ENCODE measurements at regions not wholly inside any gene's neighbourhood (a gene's known extent, or its start where the extent isn't known, plus 50 kb on each side); places are given as distances from the start of the nearest gene placed in this dataset.

GRCh38 chr7:25846722-25847121 lies 305.3 kb upstream of the NFE2L3 start:
- peak; percentile 89 to 96 for DNase-seq (ENCODE audit: low read depth in 2 of 2)
- no peak overlapping the region for H3K4me3 ChIP-seq (replicated peaks in 1 of 2; ENCODE audit: low read depth in 2 of 2, low read length in 2 of 2)
- TF ChIP-seq, protein P1, sequence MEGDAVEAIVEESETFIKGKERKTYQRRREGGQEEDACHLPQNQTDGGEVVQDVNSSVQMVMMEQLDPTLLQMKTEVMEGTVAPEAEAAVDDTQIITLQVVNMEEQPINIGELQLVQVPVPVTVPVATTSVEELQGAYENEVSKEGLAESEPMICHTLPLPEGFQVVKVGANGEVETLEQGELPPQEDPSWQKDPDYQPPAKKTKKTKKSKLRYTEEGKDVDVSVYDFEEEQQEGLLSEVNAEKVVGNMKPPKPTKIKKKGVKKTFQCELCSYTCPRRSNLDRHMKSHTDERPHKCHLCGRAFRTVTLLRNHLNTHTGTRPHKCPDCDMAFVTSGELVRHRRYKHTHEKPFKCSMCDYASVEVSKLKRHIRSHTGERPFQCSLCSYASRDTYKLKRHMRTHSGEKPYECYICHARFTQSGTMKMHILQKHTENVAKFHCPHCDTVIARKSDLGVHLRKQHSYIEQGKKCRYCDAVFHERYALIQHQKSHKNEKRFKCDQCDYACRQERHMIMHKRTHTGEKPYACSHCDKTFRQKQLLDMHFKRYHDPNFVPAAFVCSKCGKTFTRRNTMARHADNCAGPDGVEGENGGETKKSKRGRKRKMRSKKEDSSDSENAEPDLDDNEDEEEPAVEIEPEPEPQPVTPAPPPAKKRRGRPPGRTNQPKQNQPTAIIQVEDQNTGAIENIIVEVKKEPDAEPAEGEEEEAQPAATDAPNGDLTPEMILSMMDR (IDR thresholded peaks at IDR 0.05; ENCODE audit: low read depth, low read length): no peak

DNA sequence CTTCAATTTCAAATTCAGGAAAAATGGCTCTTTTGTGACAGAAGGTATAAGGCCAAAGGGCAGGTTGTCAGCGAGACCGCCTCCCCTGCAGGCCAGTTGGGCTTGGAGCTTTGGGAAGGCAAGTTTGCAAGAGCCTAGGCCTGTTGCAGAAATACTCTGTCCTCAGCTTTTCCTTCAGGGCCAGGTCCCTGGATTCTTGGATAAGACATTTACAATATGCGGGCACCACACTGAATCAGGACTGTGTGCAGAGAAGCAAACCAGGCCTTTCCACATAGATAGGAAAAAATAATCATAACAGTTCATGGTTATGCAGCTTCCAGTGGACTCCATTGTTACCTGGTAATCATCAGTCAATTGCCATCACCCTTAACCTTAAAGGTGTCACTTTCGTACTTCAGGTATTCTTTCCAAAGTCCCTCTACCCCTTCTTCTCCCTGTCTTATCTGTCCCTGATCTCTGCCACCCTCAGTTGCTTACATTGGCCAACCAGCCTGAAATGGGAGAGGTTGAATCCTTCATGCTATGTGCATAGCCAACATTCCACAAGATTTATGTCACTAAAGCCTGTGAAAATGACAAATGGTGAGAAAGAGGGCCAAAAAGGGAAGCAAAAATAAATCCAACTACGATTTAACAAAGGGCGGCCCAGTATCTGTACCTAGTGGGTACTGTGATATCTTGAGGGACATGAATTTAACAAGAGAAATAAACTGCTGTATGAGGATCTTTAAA lies 304.5 kb upstream of the NFE2L3 start:
- peak; percentile 64 to 79 for DNase-seq (ENCODE audit: low read depth in 2 of 2)
- no peak overlapping the region for H3K4me3 ChIP-seq (replicated peaks in 1 of 2; ENCODE audit: low read depth in 2 of 2, low read length in 2 of 2)
- TF ChIP-seq, protein P1 (IDR thresholded peaks at IDR 0.05; ENCODE audit: low read depth, low read length): no peak

DNA sequence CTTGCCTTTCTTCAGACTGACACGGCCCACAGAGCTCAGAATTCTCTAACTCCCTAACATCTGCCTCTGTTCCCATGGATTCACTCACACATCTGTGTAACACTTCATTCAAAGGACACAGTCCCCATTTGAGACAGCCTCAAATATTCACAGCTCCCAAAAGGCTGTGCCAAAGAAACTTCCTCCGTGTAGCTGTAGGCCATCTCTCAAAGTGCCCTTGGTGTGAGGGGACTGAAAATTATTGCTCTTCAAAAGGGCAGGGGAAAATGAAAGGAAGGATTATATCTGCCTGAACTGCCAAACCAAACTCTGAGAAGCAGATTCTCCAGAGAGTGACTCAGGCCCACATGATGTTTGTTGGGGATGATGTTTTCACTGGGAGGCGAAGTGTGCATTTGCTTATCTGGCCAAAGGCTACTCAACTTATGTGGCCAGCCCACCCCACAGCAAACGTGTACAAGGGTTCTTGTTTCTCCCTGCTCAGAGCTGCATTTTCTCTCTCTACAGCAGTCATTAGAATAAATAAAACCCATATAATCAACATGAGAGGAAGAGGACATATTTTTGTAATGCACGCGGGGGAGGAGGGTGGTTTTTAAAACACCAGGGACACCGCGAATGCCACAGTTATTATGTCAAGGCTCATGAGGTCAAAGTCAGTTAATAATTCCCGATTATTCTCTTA lies 302.4 kb upstream of the NFE2L3 start:
- TF ChIP-seq, protein P1 (IDR thresholded peaks at IDR 0.05; ENCODE audit: low read depth, low read length): no peak
- H3K4me3 ChIP-seq (replicated peaks in 1 of 2; ENCODE audit: low read depth in 2 of 2, low read length in 2 of 2): peak overlapping the region in 1 of 2 donors; percentile 1
- DNase-seq (ENCODE audit: low read depth in 2 of 2): peak; percentile 92 to 98

DNA sequence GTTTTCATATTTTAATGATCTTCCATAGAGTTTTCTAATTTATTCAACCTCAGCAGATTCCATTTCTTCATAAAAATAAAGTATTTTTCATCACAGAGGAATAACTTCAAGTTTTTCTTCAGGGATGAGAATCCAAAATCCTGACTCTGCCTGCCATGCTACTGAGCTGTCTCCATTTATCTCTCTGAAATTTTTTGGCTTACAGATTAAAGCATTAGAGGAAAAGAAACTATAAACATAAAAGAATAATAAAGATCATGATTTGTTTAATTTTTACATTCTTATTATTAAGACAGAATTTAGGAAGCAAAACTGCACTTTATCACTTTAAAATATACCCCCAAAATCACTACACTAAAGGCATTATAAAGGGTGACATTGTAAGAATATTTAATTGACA lies 301.8 kb upstream of the NFE2L3 start:
- no peak for DNase-seq (ENCODE audit: low read depth in 2 of 2)
- TF ChIP-seq, protein P1 (IDR thresholded peaks at IDR 0.05; ENCODE audit: low read depth, low read length): no peak
- no peak overlapping the region for H3K4me3 ChIP-seq (replicated peaks in 1 of 2; ENCODE audit: low read depth in 2 of 2, low read length in 2 of 2)

DNA sequence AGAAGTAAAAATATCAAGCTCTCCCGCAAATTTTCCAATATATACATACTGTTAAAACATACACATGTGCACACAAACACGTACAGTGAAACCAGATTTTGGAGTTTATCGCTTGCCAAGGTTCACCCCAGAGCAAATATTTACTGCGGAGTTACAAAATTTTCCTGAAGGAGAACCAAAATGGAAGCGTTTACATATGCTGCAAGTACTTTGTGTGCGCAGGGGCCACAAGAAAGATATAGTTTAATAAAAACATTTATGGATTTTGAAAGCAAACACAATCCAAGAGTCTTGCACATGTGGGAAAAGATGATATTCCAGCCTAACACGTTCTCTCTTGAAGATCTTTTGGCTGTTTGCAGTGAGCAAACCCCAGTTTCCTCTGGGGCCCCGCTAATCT lies 301.3 kb upstream of the NFE2L3 start:
- TF ChIP-seq, protein P1 (IDR thresholded peaks at IDR 0.05; ENCODE audit: low read depth, low read length): no peak
- no peak for DNase-seq (ENCODE audit: low read depth in 2 of 2)
- no peak overlapping the region for H3K4me3 ChIP-seq (replicated peaks in 1 of 2; ENCODE audit: low read depth in 2 of 2, low read length in 2 of 2)

- TF ChIP-seq, protein P1 (IDR thresholded peaks at IDR 0.05; ENCODE audit: low read depth, low read length): peak; percentile 74
- no peak overlapping the region for H3K4me3 ChIP-seq (replicated peaks in 1 of 2; ENCODE audit: low read depth in 2 of 2, low read length in 2 of 2)
- peak; percentile 83 to 90 for DNase-seq (ENCODE audit: low read depth in 2 of 2)
Measured at GRCh38 chr7:25851332-25852210, 300.4 kb upstream of the NFE2L3 start.
